Fibroblast of villous mesenchyme (primary cell): ENCODE measurements at regions not wholly inside any gene's neighbourhood (a gene's known extent, or its start where the extent isn't known, plus 50 kb on each side); places are given as distances from the start of the nearest gene placed in this dataset.

Experiments used
- DNase-seq: peaks from one replicate; pipeline ENCODE4 v3.0.0-alpha.2; 2010; ENCODE audit warnings: low read depth
- H3K4me3 ChIP-seq: 2 replicates; pipeline ENCODE4 v1.5.1; 2011; ENCODE audit warnings: low read depth, mild to moderate bottlenecking, low read length
- CTCF ChIP-seq: IDR thresholded peaks from 2 replicates; pipeline ENCODE4 v1.5.1; 2012; ENCODE audit warnings: low read depth, mild to moderate bottlenecking, low read length; ENCODE audit not compliant: insufficient read depth

DNA sequence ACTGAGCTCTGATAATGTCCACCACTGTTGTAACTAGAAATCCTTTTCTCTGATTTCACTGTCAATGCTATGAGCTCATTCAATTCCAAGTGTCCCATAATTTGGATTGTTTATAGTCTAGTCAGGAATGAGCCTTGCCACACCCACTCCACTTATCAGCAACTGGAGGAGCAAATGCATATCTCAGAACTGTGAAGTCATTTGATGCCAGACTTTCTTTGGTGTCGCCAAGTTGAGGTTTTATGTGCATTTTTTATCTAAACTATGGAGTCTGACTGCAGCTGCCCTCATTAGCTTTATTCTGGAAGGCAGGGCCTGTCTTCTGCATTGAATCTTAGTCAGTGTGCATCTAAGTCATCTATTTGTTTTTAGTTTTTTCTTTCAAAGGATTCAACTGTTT is 361.3 kb downstream of the PMP22 start:
- DNase-seq = peak; percentile 18
- H3K4me3 ChIP-seq = no peak overlapping the region
- no peak for TF ChIP-seq CTCF

- DNase-seq = no peak
- H3K4me3 ChIP-seq = no peak overlapping the region
- TF ChIP-seq CTCF = no peak
Observed at GRCh38 chr17:14902803-14903202, 362.3 kb downstream of the PMP22 start.

DNA sequence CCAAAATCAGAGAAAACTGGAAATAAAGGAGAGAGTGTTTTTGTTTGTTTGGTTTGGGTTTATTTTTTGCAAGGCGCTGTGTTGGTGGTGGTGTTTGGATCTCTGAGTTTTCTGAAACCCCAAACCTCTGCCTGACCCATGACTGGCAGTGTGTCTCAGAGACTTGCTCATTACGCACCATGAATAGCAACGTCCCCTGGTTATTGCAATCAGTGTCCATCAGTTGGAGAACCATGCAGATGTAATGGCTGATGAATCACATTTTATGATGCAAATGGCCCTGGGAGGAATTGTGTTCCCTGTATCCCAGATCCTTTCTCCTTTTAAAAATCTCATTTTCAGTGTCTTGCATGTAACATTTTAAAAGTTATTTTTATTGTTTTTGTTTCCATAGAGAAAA is 362.8 kb downstream of the PMP22 start:
- DNase-seq = no peak
- no peak for TF ChIP-seq CTCF

DNA sequence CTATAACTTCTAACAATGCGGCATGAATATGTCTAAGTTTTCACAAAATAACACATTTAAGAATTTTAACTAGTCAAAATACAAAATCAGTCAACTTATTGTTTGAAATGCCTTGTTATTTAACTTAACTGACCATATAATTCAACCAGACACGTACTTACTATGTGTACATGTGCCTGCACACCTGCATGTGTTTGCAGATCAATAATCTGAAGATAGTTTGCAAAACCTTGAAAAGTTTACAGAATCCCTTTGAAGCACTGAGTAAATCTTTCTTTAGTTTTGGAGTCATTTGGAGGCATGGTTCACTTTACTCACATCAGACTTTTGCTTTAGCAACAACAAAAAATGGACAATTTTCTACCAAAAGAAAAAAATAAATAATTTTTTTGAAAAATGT is 363.8 kb downstream of the PMP22 start:
- no peak for DNase-seq
- no peak overlapping the region for H3K4me3 ChIP-seq
- TF ChIP-seq CTCF = no peak

More for the DNA sequence above, 362.8 kb downstream of the PMP22 start:
- H3K4me3 ChIP-seq = no peak overlapping the region

DNA sequence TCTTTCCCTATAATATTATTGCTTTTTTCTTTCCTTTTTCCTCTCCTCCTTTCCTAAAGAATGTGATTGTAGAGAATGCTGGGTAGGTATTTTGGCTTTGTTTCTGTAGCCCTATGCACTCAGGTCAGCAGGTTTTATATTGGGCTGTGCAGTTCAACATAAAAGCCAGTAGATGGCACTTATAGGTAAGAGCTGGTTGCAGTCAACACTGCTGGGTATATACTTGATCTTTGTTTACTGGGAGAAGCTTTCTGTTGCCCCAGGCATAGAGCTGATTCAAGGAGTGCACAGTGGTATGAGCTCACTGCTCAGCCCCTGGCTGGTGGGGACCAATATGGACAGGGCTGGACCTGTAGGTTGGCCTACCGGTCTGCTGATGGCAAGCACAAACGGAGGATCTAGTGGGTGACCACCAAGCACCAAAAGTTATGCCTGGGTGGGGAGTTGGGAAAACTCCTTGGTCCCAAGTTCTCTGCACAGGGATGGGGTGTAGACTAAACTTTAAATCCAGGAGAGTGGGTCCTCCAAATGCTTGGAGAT is 378.9 kb downstream of the PMP22 start:
- DNase-seq = no peak

DNA sequence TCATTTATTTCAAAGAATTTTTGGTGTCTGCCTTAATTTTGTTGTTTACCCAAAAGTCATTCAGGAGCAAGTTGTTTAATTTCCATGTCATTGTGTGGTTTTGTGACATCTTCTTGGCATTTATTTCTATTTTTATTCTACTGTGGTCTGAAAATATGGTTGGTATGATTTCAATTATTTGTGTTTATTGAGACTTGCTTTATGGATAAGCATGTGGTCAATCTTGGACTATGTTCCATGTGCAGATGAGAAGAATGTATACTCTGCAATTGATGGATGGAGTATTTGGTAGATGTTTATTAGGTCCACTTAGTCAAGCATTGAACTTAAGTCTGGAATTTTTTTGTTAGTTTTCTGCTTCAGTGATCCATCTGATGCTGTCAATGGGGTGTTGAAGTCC is 383.0 kb downstream of the PMP22 start:
- H3K4me3 ChIP-seq = no peak overlapping the region
- peak; percentile 5 for DNase-seq
- TF ChIP-seq CTCF = no peak

More for the DNA sequence above, 378.9 kb downstream of the PMP22 start:
- TF ChIP-seq CTCF = peak; percentile 29
- H3K4me3 ChIP-seq = no peak overlapping the region
